ENCODE measurements at regions not wholly inside any gene's neighbourhood (a gene's known extent, or its start where the extent isn't known, plus 50 kb on each side); places are given as distances from the start of the nearest gene placed in this dataset.

- H3K9me3 ChIP-seq (ENCODE audit: control insufficient read depth, low read length), result no peaks in the 10 kb centered on the region
- 93 to 96% methylated on average over 10 of the region's 10 CpGs for WGBS, 2 donors
- no peaks in the 10 kb centered on the region for H3K36me3 ChIP-seq (ENCODE audit: control insufficient read depth in 1 of 2, insufficient read depth in 2 of 2, low read length in 1 of 2)
- no peaks in the 10 kb centered on the region for H3K27me3 ChIP-seq (ENCODE audit: control insufficient read depth in 1 of 2, insufficient read depth in 2 of 2, low read length in 1 of 2)
- H3K27ac ChIP-seq (ENCODE audit: low read depth in 1 of 2, low read length in 2 of 2), result no peak overlapping the region
- peak in 1 of 2 donors; percentile 55 for DNase-seq
- H3K4me1 ChIP-seq (ENCODE audit: control insufficient read depth in 1 of 2, insufficient read depth in 2 of 2, low read length in 2 of 2), result no peaks in the 10 kb centered on the region
- H3K4me3 ChIP-seq (ENCODE audit: low read length in 2 of 2), result no peak overlapping the region
- intact Hi-C loops (cut with DNase I), result no loop called here
- ATAC-seq (ENCODE audit: low FRiP score), result no peak
Observed at GRCh38 chr1:22325531-22326371, 125.9 kb upstream of the ZBTB40 start.

GRCh38 chr1:22326372-22326915 lies 125.2 kb upstream of the ZBTB40 start:
- peak in 1 of 2 donors; percentile 26 for DNase-seq

GRCh38 chr1:22326931-22327330 lies 124.7 kb upstream of the ZBTB40 start:
- no peak for ATAC-seq (ENCODE audit: low FRiP score)
- Histone ChIP-seq H3K27ac (ENCODE audit: low read depth in 1 of 2, low read length in 2 of 2) (no peak overlapping the region), H3K27me3 (ENCODE audit: control insufficient read depth in 1 of 2, insufficient read depth in 2 of 2, low read length in 1 of 2) (no peaks in the 10 kb centered on the region), H3K36me3 (ENCODE audit: control insufficient read depth in 1 of 2, insufficient read depth in 2 of 2, low read length in 1 of 2) (no peaks in the 10 kb centered on the region), H3K9me3 (ENCODE audit: control insufficient read depth, low read length) (no peaks in the 10 kb centered on the region), H3K4me3 (ENCODE audit: low read length in 2 of 2) (no peak overlapping the region), H3K4me1 (ENCODE audit: control insufficient read depth in 1 of 2, insufficient read depth in 2 of 2, low read length in 2 of 2) (no peaks in the 10 kb centered on the region)
- peak in 1 of 2 donors; percentile 32 for DNase-seq
- intact Hi-C loops (cut with DNase I), result no loop called here
- WGBS, 2 donors, result 87 to 90% methylated on average over 6 of the region's 6 CpGs

More at GRCh38 chr1:22326372-22326915, 125.2 kb upstream of the ZBTB40 start:
- H3K27ac ChIP-seq (ENCODE audit: low read depth in 1 of 2, low read length in 2 of 2), result no peak overlapping the region
- intact Hi-C loops (cut with DNase I), result no loop called here
- no peak overlapping the region for H3K4me3 ChIP-seq (ENCODE audit: low read length in 2 of 2)
- H3K4me1 ChIP-seq (ENCODE audit: control insufficient read depth in 1 of 2, insufficient read depth in 2 of 2, low read length in 2 of 2), result no peaks in the 10 kb centered on the region
- H3K9me3 ChIP-seq (ENCODE audit: control insufficient read depth, low read length), result no peaks in the 10 kb centered on the region
- 82 to 88% methylated on average over 8 of the region's 8 CpGs for WGBS, 2 donors
- H3K36me3 ChIP-seq (ENCODE audit: control insufficient read depth in 1 of 2, insufficient read depth in 2 of 2, low read length in 1 of 2), result no peaks in the 10 kb centered on the region
- no peak for ATAC-seq (ENCODE audit: low FRiP score)
- no peaks in the 10 kb centered on the region for H3K27me3 ChIP-seq (ENCODE audit: control insufficient read depth in 1 of 2, insufficient read depth in 2 of 2, low read length in 1 of 2)

GRCh38 chr1:22327411-22327810 lies 124.2 kb upstream of the ZBTB40 start:
- ATAC-seq (ENCODE audit: low FRiP score) (no peak), DNase-seq (peak in 1 of 2 donors; percentile 20)
- Histone ChIP-seq H3K36me3 (ENCODE audit: control insufficient read depth in 1 of 2, insufficient read depth in 2 of 2, low read length in 1 of 2) (no peaks in the 10 kb centered on the region), H3K27ac (ENCODE audit: low read depth in 1 of 2, low read length in 2 of 2) (no peak overlapping the region), H3K4me3 (ENCODE audit: low read length in 2 of 2) (no peak overlapping the region), H3K27me3 (ENCODE audit: control insufficient read depth in 1 of 2, insufficient read depth in 2 of 2, low read length in 1 of 2) (no peaks in the 10 kb centered on the region), H3K9me3 (ENCODE audit: control insufficient read depth, low read length) (no peaks in the 10 kb centered on the region), H3K4me1 (ENCODE audit: control insufficient read depth in 1 of 2, insufficient read depth in 2 of 2, low read length in 2 of 2) (no peaks in the 10 kb centered on the region)
- 94 to 95% methylated on average over 8 of the region's 8 CpGs for WGBS, 2 donors
- intact Hi-C loops (cut with DNase I), result no loop called here

GRCh38 chr1:22328331-22329147 lies 123.1 kb upstream of the ZBTB40 start:
- Histone ChIP-seq H3K9me3 (ENCODE audit: control insufficient read depth, low read length) (no peaks in the 10 kb centered on the region), H3K4me3 (ENCODE audit: low read length in 2 of 2) (no peak overlapping the region), H3K36me3 (ENCODE audit: control insufficient read depth in 1 of 2, insufficient read depth in 2 of 2, low read length in 1 of 2) (no peaks in the 10 kb centered on the region), H3K27me3 (ENCODE audit: control insufficient read depth in 1 of 2, insufficient read depth in 2 of 2, low read length in 1 of 2) (no peaks in the 10 kb centered on the region), H3K4me1 (ENCODE audit: control insufficient read depth in 1 of 2, insufficient read depth in 2 of 2, low read length in 2 of 2) (no peaks in the 10 kb centered on the region), H3K27ac (ENCODE audit: low read depth in 1 of 2, low read length in 2 of 2) (no peak overlapping the region)
- 45 to 57% methylated on average over 17 of the region's 17 CpGs for WGBS, 2 donors
- intact Hi-C loops (cut with DNase I), result no loop called here
- DNase-seq (peak in 1 of 2 donors; percentile 60), ATAC-seq (ENCODE audit: low FRiP score) (no peak)

GRCh38 chr1:22329148-22329515 lies 122.5 kb upstream of the ZBTB40 start:
- WGBS, 2 donors, result 64 to 72% methylated on average over 9 of the region's 9 CpGs
- DNase-seq, result peak in 1 of 2 donors; percentile 22

GRCh38 chr1:22330092-22330759 lies 121.4 kb upstream of the ZBTB40 start:
- H3K27ac ChIP-seq (ENCODE audit: low read depth in 1 of 2, low read length in 2 of 2), result no peak overlapping the region
- H3K9me3 ChIP-seq (ENCODE audit: control insufficient read depth, low read length), result no peaks in the 10 kb centered on the region
- ATAC-seq (ENCODE audit: low FRiP score) (no peak), DNase-seq (peak in 1 of 2 donors; percentile 45)
- no peaks in the 10 kb centered on the region for H3K4me1 ChIP-seq (ENCODE audit: control insufficient read depth in 1 of 2, insufficient read depth in 2 of 2, low read length in 2 of 2)
- H3K36me3 ChIP-seq (ENCODE audit: control insufficient read depth in 1 of 2, insufficient read depth in 2 of 2, low read length in 1 of 2), result no peaks in the 10 kb centered on the region
- H3K27me3 ChIP-seq (ENCODE audit: control insufficient read depth in 1 of 2, insufficient read depth in 2 of 2, low read length in 1 of 2), result no peaks in the 10 kb centered on the region
- intact Hi-C loops (cut with DNase I), result no loop called here
- WGBS, 2 donors, result 76 to 80% methylated on average over 13 of the region's 13 CpGs
- H3K4me3 ChIP-seq (ENCODE audit: low read length in 2 of 2), result no peak overlapping the region

More at GRCh38 chr1:22329148-22329515, 122.5 kb upstream of the ZBTB40 start:
- H3K27ac ChIP-seq (ENCODE audit: low read depth in 1 of 2, low read length in 2 of 2), result no peak overlapping the region
- H3K27me3 ChIP-seq (ENCODE audit: control insufficient read depth in 1 of 2, insufficient read depth in 2 of 2, low read length in 1 of 2), result no peaks in the 10 kb centered on the region
- intact Hi-C loops (cut with DNase I), result no loop called here
- no peak for ATAC-seq (ENCODE audit: low FRiP score)
- H3K4me3 ChIP-seq (ENCODE audit: low read length in 2 of 2), result no peak overlapping the region
- H3K4me1 ChIP-seq (ENCODE audit: control insufficient read depth in 1 of 2, insufficient read depth in 2 of 2, low read length in 2 of 2), result no peaks in the 10 kb centered on the region
- H3K36me3 ChIP-seq (ENCODE audit: control insufficient read depth in 1 of 2, insufficient read depth in 2 of 2, low read length in 1 of 2), result no peaks in the 10 kb centered on the region
- H3K9me3 ChIP-seq (ENCODE audit: control insufficient read depth, low read length), result no peaks in the 10 kb centered on the region

- Histone ChIP-seq H3K4me1 (ENCODE audit: control insufficient read depth in 1 of 2, insufficient read depth in 2 of 2, low read length in 2 of 2) (no peaks in the 10 kb centered on the region), H3K27ac (ENCODE audit: low read depth in 1 of 2, low read length in 2 of 2) (no peak overlapping the region), H3K4me3 (ENCODE audit: low read length in 2 of 2) (no peak overlapping the region), H3K27me3 (ENCODE audit: control insufficient read depth in 1 of 2, insufficient read depth in 2 of 2, low read length in 1 of 2) (no peaks in the 10 kb centered on the region), H3K9me3 (ENCODE audit: control insufficient read depth, low read length) (no peaks in the 10 kb centered on the region), H3K36me3 (ENCODE audit: control insufficient read depth in 1 of 2, insufficient read depth in 2 of 2, low read length in 1 of 2) (no peaks in the 10 kb centered on the region)
- intact Hi-C loops (cut with DNase I), result no loop called here
- no peak for DNase-seq
- ATAC-seq (ENCODE audit: low FRiP score), result no peak
- WGBS, 2 donors, result 78% methylated on average over 1 of the region's 1 CpG
Observed at GRCh38 chr1:22330760-22331119, 120.9 kb upstream of the ZBTB40 start.

Measured in aorta (tissue), 5 donors.